Osteoblast (primary cell): ENCODE measurements at regions not wholly inside any gene's neighbourhood (a gene's known extent, or its start where the extent isn't known, plus 50 kb on each side); places are given as distances from the start of the nearest gene placed in this dataset.

ENCODE experiments used
- DNase-seq: peaks from one replicate; pipeline ENCODE4 v3.0.0; 2011; ENCODE audit warnings: low spot score, mixed read lengths; ENCODE audit not compliant: insufficient read length; ENCODE audit errors: missing footprints
- H2AFZ ChIP-seq: 2 replicates; pipeline ENCODE4 v1.6.0; 2011; ENCODE audit warnings: mild to moderate bottlenecking, low read length
- H3K27ac ChIP-seq: 2 replicates; pipeline ENCODE4 v1.5.1; 2011; ENCODE audit warnings: mild to moderate bottlenecking, low read depth, low read length, moderate library complexity
- H3K27me3 ChIP-seq: 2 replicates; pipeline ENCODE4 v1.6.0; 2012; ENCODE audit warnings: mild to moderate bottlenecking, control low read depth, inconsistent platforms, low read length, moderate library complexity; ENCODE audit not compliant: insufficient read depth
- H3K36me3 ChIP-seq: 2 replicates; pipeline ENCODE4 v1.5.1; 2011; ENCODE audit warnings: mild to moderate bottlenecking, low read length, control low read depth, moderate library complexity; ENCODE audit not compliant: insufficient read depth
- H3K4me1 ChIP-seq: 2 replicates; pipeline ENCODE4 v1.5.1; 2011; ENCODE audit warnings: mild to moderate bottlenecking, low read length, control low read depth, moderate library complexity; ENCODE audit not compliant: insufficient read depth
- H3K4me2 ChIP-seq: 2 replicates; pipeline ENCODE4 v1.6.0; 2011; ENCODE audit warnings: mild to moderate bottlenecking, low read length; ENCODE audit not compliant: insufficient read depth
- H3K4me3 ChIP-seq: fragments of 200-600 bp; sonication (generic); 3 replicates; pipeline ENCODE4 v1.5.1; 2012; ENCODE audit warnings: mild to moderate bottlenecking, low read length, inconsistent platforms; ENCODE audit not compliant: insufficient read depth
- H3K79me2 ChIP-seq: 2 replicates; pipeline ENCODE4 v1.6.0; 2012; ENCODE audit warnings: mild to moderate bottlenecking, low read length, control low read depth, inconsistent platforms; ENCODE audit not compliant: insufficient read depth
- H3K9me3 ChIP-seq: 2 replicates; pipeline ENCODE4 v1.5.1; 2011; ENCODE audit warnings: low read depth, low read length, control low read depth
- H4K20me1 ChIP-seq: 2 replicates; pipeline ENCODE4 v1.6.0; 2012; ENCODE audit warnings: mild to moderate bottlenecking, low read length, control low read depth; ENCODE audit not compliant: insufficient read depth
- CTCF ChIP-seq: IDR thresholded peaks from 2 replicates; pipeline ENCODE4 v1.5.1; 2011; ENCODE audit warnings: mild to moderate bottlenecking, low read depth, low read length, moderate library complexity; ENCODE audit errors: extremely low read depth

GRCh38 chr12:14289601-14290000 lies 75.9 kb upstream of the ATF7IP start:
- H3K4me1 ChIP-seq, result no peaks in the 10 kb centered on the region
- H3K27me3 ChIP-seq, result no peaks in the 10 kb centered on the region
- TF ChIP-seq CTCF, result no peak
- no peak overlapping the region for H3K27ac ChIP-seq
- no peaks in the 10 kb centered on the region for H3K36me3 ChIP-seq
- H3K4me3 ChIP-seq, result no peak overlapping the region
- H3K79me2 ChIP-seq, result no peaks in the 10 kb centered on the region
- H3K9me3 ChIP-seq, result no peaks in the 10 kb centered on the region
- H2AFZ ChIP-seq, result no peak overlapping the region
- no peak for DNase-seq
- no peaks in the 10 kb centered on the region for H4K20me1 ChIP-seq
- H3K4me2 ChIP-seq, result no peak overlapping the region

- Histone ChIP-seq H3K4me3 (no peak overlapping the region), H3K27me3 (no peaks in the 10 kb centered on the region), H4K20me1 (no peaks in the 10 kb centered on the region), H3K4me2 (no peak overlapping the region), H3K36me3 (no peaks in the 10 kb centered on the region), H2AFZ (no peak overlapping the region), H3K9me3 (no peaks in the 10 kb centered on the region), H3K27ac (no peak overlapping the region), H3K4me1 (no peaks in the 10 kb centered on the region), H3K79me2 (no peaks in the 10 kb centered on the region)
- TF ChIP-seq CTCF, result no peak
- no peak for DNase-seq
These were observed 74.5 kb upstream of the ATF7IP start for GRCh38 chr12:14290951-14291350.

GRCh38 chr12:14303661-14304155 lies 61.8 kb upstream of the ATF7IP start:
- Histone ChIP-seq H4K20me1 (no peaks in the 10 kb centered on the region), H3K27me3 (no peaks in the 10 kb centered on the region), H3K79me2 (no peaks in the 10 kb centered on the region), H2AFZ (no peak overlapping the region), H3K4me2 (no peak overlapping the region), H3K9me3 (no peaks in the 10 kb centered on the region), H3K4me1 (no peaks in the 10 kb centered on the region), H3K36me3 (no peaks in the 10 kb centered on the region), H3K27ac (no peak overlapping the region), H3K4me3 (no peak overlapping the region)
- no peak for TF ChIP-seq CTCF
- DNase-seq, result peak; percentile 48

- no peak overlapping the region for H3K4me3 ChIP-seq
- H3K36me3 ChIP-seq, result no peaks in the 10 kb centered on the region
- no peaks in the 10 kb centered on the region for H4K20me1 ChIP-seq
- no peak overlapping the region for H2AFZ ChIP-seq
- no peaks in the 10 kb centered on the region for H3K9me3 ChIP-seq
- no peaks in the 10 kb centered on the region for H3K4me1 ChIP-seq
- no peaks in the 10 kb centered on the region for H3K79me2 ChIP-seq
- TF ChIP-seq CTCF, result no peak
- H3K4me2 ChIP-seq, result no peak overlapping the region
- DNase-seq, result no peak
- no peaks in the 10 kb centered on the region for H3K27me3 ChIP-seq
- H3K27ac ChIP-seq, result no peak overlapping the region
These were observed 58.5 kb upstream of the ATF7IP start for GRCh38 chr12:14307004-14307403.
